Stimulated activated effector memory CD8-positive, alpha-beta T cell treated with anti-CD3 and anti-CD28 coated beads, Interleukin-12 subunit alpha, Interleukin-12 subunit beta, amount 100 ng/mL, for 72 hours (primary cell): ENCODE measurements at regions not wholly inside any gene's neighbourhood (a gene's known extent, or its start where the extent isn't known, plus 50 kb on each side); places are given as distances from the start of the nearest gene placed in this dataset.

Source experiments
- ATAC-seq: fragments of 150-1000 bp; cut with Tn5 transposase; 2 replicates; pipeline ENCODE4 v1.10.0; 2021
- DNase-seq, 2 donors: peaks; one replicate each; pipeline ENCODE4 v3.0.0; 2021 to 2022; ENCODE audit warnings: low spot score in 2 of 2
- H3K27ac Mint-ChIP-seq: one replicate; pipeline ENCODE4 v1.8.0; 2022; ENCODE audit warnings: mild to moderate bottlenecking, mixed read lengths
- H3K36me3 Mint-ChIP-seq: one replicate; pipeline ENCODE4 v1.8.0; 2022; ENCODE audit warnings: mild to moderate bottlenecking, mixed read lengths
- H3K4me1 Mint-ChIP-seq: one replicate; pipeline ENCODE4 v1.8.0; 2022; ENCODE audit warnings: mixed read lengths
- H3K4me3 Mint-ChIP-seq: one replicate; pipeline ENCODE4 v1.8.0; 2022; ENCODE audit warnings: mild to moderate bottlenecking, mixed read lengths
- H3K9me3 Mint-ChIP-seq: one replicate; pipeline ENCODE4 v1.8.0; 2022; ENCODE audit warnings: mixed read lengths

DNA sequence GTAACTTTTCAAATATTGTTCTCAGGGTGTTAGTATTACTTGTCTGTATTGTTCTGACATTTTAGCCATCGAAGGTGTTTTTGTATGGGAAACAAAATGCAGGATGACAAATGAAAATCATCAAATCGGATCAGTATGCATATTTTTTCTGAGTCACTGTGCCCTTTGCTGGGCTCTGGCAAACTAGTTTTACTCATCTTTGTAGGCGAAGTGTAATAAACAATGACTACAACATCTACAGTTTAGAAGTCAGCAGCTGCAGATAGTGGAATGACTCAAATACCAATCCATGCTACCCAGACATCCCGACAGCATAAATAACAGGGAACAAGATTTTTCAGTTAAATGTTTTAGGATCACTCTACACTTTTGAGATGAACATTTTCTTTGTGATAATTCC is 557.3 kb upstream of the TENM3 start:
- Mint-ChIP-seq H3K4me3 (no peak overlapping the region), H3K27ac (no peak overlapping the region), H3K4me1 (no peaks in the 10 kb centered on the region), H3K36me3 (no peaks in the 10 kb centered on the region), H3K9me3 (peaks cover 7% of the 10 kb centered on the region)
- no peak for DNase-seq
- ATAC-seq: no peak

DNA sequence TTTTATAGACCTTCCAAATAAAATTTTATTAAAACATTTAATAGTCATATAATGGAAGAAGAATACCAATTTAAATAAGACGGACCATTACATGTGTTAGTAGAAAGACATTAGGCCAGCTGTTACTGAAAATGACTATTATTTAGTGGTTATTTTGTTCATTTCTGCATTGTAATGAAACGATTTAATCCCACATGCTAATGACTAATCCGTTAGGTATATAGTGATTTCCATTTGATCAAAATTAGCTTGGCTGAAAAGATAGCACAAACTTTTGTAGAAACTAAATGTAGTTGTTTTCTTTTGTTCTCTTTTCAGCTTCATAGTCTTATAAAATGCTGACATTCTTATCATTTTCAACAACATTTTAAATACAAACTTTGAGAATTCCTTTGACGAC is 556.1 kb upstream of the TENM3 start:
- H3K36me3 Mint-ChIP-seq: no peaks in the 10 kb centered on the region
- no peaks in the 10 kb centered on the region for H3K4me1 Mint-ChIP-seq
- peaks cover 7% of the 10 kb centered on the region for H3K9me3 Mint-ChIP-seq
- no peak for DNase-seq
- no peak overlapping the region for H3K27ac Mint-ChIP-seq
- no peak overlapping the region for H3K4me3 Mint-ChIP-seq
- ATAC-seq: no peak

- no peaks in the 10 kb centered on the region for H3K4me1 Mint-ChIP-seq
- DNase-seq (no peak), ATAC-seq (no peak)
- peaks cover 2% of the 10 kb centered on the region for H3K9me3 Mint-ChIP-seq
- H3K27ac Mint-ChIP-seq: no peak overlapping the region
- H3K36me3 Mint-ChIP-seq: no peaks in the 10 kb centered on the region
- H3K4me3 Mint-ChIP-seq: no peak overlapping the region
Observed at GRCh38 chr4:181688432-181688831, 554.8 kb upstream of the TENM3 start.

DNA sequence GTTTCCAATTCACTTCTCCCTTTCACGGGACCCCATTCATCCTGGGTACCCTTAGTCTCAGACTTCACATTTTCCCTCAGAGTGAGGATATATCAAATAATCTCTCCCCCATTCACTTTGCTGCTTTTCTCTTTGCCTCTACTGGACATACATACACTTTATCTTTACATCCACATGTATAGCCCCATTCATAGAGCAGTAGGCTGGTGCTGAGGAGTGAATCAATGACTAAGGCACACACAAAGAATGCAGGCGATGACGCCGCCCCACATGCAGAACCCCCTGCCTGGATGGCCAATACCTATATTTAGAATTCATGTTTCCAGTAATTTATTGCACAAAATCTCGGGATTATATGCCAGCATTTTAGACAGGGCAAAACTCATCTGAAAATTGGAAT is 554.3 kb upstream of the TENM3 start:
- Mint-ChIP-seq H3K36me3 (no peaks in the 10 kb centered on the region), H3K4me1 (no peaks in the 10 kb centered on the region), H3K27ac (no peak overlapping the region), H3K4me3 (no peak overlapping the region), H3K9me3 (peaks cover 2% of the 10 kb centered on the region)
- DNase-seq (no peak), ATAC-seq (no peak)

DNA sequence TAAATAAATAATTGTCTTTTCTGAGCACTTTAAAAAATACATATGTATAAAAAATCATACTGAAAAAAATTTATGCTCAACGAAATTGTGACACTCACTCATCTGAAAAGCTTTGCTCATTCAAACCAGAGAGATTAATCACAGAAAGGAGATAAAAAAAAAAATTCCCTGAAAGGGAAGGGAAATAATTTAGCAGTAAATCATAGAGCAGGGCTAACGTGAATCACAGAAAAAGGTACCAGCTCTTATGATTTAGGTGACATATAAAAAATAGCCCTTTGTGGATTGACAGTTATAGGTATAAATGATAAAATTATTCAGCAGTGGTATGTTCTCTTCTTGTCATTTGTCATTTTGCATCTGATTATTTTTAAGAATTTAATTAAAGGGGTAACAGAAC is 552.7 kb upstream of the TENM3 start:
- H3K4me3 Mint-ChIP-seq: no peak overlapping the region
- ATAC-seq (no peak), DNase-seq (no peak)
- no peaks in the 10 kb centered on the region for H3K36me3 Mint-ChIP-seq
- H3K4me1 Mint-ChIP-seq: no peaks in the 10 kb centered on the region
- H3K9me3 Mint-ChIP-seq: peaks cover 2% of the 10 kb centered on the region
- H3K27ac Mint-ChIP-seq: no peak overlapping the region

DNA sequence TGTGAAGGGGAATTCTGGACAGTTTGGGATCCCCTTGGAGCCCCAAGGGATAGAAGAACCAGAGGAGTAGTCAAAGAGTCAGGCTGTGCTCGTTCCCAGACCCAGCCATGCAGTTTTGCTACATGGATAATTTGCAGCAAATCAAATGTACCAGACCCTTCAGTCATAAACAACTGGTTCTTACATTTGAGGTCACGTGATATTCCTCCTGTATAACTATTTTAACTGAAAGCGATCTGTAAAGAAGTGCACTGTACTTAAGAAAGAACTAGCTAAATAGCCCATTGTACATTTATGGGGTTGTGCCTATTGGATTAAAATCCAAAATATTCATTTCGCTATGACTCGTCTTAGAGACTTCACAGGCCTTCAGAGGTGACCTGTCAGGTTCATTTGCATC is 550.2 kb upstream of the TENM3 start:
- DNase-seq: no peak
- Mint-ChIP-seq H3K4me3 (no peak overlapping the region), H3K36me3 (no peaks in the 10 kb centered on the region), H3K9me3 (no peaks in the 10 kb centered on the region), H3K27ac (no peak overlapping the region), H3K4me1 (no peaks in the 10 kb centered on the region)
- ATAC-seq: no peak

DNA sequence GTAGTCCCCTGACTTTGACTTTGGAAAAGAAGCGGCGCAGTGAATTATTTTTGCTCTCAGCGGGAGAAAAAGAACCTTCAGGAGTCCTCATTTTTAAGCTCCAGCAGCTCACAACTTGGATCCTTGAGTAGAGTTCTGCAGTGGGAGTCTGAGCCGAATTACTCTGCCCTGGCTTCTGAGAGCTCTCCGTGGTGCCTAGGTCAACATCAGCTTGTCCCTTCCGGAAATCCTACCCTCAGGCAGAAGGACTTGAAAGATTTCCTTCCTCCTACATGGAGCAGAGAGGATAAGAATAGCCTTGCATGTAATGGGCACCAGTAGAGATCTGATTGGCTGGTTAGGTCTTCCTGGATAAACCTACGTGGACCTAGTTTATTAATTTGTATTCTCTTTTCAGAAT is 549.7 kb upstream of the TENM3 start:
- Mint-ChIP-seq H3K9me3 (no peaks in the 10 kb centered on the region), H3K4me1 (no peaks in the 10 kb centered on the region), H3K36me3 (no peaks in the 10 kb centered on the region), H3K4me3 (no peak overlapping the region), H3K27ac (no peak overlapping the region)
- no peak for ATAC-seq
- DNase-seq: no peak

DNA sequence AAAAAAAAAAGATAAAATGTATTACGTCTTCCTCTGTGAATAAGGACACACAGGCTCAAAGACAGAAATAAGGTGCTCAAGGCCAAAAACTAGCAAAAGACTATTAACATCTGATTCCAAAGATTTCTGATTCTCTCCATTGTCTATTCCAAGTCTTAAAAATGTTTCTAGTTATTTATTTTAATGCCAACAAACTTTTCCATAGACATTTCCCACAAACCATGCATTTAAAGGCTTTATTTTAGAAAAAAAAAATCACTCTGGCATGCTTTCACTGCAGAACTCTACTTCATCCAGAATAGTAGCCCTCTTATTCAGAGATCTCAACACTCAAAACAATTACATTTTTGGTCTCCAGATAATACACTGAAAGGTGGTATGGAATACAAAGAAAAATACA is 545.0 kb upstream of the TENM3 start:
- ATAC-seq: no peak

DNA sequence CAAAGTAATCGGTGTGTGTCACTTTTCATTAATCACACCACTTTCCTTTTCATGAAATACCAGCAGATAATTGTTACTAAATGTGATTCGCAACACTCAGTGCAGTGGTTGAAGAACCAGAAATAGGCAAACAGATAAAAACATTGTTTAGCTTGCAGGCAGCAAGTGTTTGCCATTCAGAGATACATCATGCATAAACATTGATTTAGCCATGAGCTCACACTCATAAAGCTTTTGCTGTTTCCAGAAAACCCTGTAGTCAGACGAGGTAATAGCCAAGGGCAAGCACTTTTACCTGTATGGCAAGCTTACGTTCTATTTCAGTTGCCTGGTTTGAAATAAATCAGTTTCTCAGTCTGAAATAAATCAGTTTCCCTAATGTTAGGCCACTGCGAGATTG is 542.0 kb upstream of the TENM3 start:
- Mint-ChIP-seq H3K36me3 (no peaks in the 10 kb centered on the region), H3K27ac (no peak overlapping the region), H3K4me1 (no peaks in the 10 kb centered on the region), H3K4me3 (no peak overlapping the region), H3K9me3 (peaks cover 5% of the 10 kb centered on the region)
- ATAC-seq (no peak), DNase-seq (no peak)

More for the DNA sequence above, 545.0 kb upstream of the TENM3 start:
- DNase-seq: no peak
- H3K27ac Mint-ChIP-seq: no peak overlapping the region
- H3K4me3 Mint-ChIP-seq: no peak overlapping the region
- H3K4me1 Mint-ChIP-seq: no peaks in the 10 kb centered on the region
- H3K36me3 Mint-ChIP-seq: no peaks in the 10 kb centered on the region
- H3K9me3 Mint-ChIP-seq: peaks cover 5% of the 10 kb centered on the region

GRCh38 chr4:181701894-181702293 is 541.3 kb upstream of the TENM3 start:
- Mint-ChIP-seq H3K4me3 (no peak overlapping the region), H3K27ac (no peak overlapping the region), H3K36me3 (no peaks in the 10 kb centered on the region), H3K4me1 (no peaks in the 10 kb centered on the region), H3K9me3 (peaks cover 5% of the 10 kb centered on the region)
- DNase-seq (no peak), ATAC-seq (no peak)

- Mint-ChIP-seq H3K4me3 (no peak overlapping the region), H3K27ac (no peak overlapping the region), H3K9me3 (peaks cover 5% of the 10 kb centered on the region), H3K4me1 (no peaks in the 10 kb centered on the region), H3K36me3 (no peaks in the 10 kb centered on the region)
- DNase-seq (no peak), ATAC-seq (no peak)
Observed at GRCh38 chr4:181702864-181703495, 540.2 kb upstream of the TENM3 start.

- Mint-ChIP-seq H3K9me3 (peaks cover 11% of the 10 kb centered on the region), H3K36me3 (no peaks in the 10 kb centered on the region), H3K4me1 (no peaks in the 10 kb centered on the region), H3K27ac (no peak overlapping the region), H3K4me3 (no peak overlapping the region)
- DNase-seq (no peak), ATAC-seq (no peak)
Observed at GRCh38 chr4:181710143-181710542, 533.1 kb upstream of the TENM3 start.

DNA sequence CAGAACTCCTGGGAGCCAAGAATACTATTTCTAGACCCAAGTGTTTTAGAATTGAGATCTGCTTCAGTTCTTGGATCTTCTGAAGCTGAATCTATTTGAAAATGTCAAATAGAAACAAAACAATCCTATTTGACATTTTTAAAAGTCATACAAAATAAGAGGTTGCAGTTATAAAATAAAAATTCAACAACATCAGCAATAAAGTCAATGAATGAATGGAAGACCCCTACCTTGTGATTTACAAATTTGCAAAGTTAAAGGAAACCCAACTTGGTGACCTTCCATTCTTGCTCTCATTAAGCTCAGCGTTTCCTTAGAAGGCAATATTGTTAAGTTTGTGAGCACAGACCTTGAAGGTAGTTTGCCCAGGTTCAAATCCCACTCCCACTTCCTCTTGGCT is 531.8 kb upstream of the TENM3 start:
- no peak overlapping the region for H3K4me3 Mint-ChIP-seq
- H3K27ac Mint-ChIP-seq: no peak overlapping the region
- ATAC-seq (no peak), DNase-seq (no peak)
- H3K36me3 Mint-ChIP-seq: no peaks in the 10 kb centered on the region
- H3K4me1 Mint-ChIP-seq: no peaks in the 10 kb centered on the region
- H3K9me3 Mint-ChIP-seq: peaks cover 11% of the 10 kb centered on the region

DNA sequence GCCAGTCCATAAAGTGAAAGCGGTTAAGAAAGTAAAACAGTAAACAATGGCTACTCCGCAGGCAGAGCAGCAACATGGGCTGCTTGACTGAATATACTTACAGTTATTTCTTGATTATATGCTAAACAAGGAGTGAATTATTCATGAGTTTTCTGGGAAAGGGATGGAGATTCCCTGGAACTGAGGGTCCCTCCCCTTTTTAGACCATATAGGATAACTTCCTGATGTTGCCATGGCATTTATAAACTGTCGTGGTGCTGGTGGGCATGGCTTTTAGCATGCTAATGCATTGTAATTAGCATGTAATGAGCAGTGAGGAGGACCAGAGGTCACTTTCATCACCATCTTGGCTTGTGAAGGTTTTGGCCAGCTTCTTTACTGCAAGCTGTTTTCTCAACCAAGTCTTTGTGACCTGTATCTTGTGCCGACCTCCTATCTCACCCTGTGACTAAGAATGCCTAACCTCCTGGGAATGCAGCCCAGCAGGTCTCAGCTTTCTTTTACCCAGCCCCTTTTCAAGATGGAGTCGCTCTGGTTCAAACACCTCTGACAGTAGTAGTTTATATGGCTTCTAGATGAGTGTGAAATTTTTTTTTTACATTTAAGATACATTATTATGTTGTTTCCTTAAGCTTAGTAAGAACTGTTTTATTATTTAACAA is 514.8 kb upstream of the TENM3 start:
- ATAC-seq (no peak), DNase-seq (no peak)
- no peak overlapping the region for H3K4me3 Mint-ChIP-seq
- H3K4me1 Mint-ChIP-seq: no peaks in the 10 kb centered on the region
- no peaks in the 10 kb centered on the region for H3K36me3 Mint-ChIP-seq
- H3K9me3 Mint-ChIP-seq: peaks cover 6% of the 10 kb centered on the region
- H3K27ac Mint-ChIP-seq: no peak overlapping the region

DNA sequence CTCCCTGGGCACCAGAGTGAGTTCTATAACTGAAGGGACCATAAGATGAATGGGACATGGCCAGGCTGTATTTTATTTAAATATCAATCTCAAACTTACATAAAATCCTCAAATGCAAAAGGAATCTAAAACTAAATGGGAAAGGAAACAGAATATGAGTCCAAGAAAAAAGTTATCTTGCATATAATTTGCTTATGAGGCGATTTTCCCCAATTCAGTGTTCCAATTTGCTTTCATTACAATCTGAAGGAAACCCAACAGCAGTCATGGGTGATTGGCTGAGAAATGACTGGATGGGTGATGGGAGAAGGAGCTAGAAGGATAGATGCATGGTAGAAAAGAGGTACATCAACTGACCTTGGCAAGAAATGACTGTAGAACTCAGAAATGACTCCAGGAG is 511.3 kb upstream of the TENM3 start:
- H3K27ac Mint-ChIP-seq: no peak overlapping the region
- peaks cover 4% of the 10 kb centered on the region for H3K9me3 Mint-ChIP-seq
- H3K4me3 Mint-ChIP-seq: no peak overlapping the region
- no peaks in the 10 kb centered on the region for H3K36me3 Mint-ChIP-seq
- DNase-seq (no peak), ATAC-seq (no peak)
- H3K4me1 Mint-ChIP-seq: no peaks in the 10 kb centered on the region

GRCh38 chr4:181737744-181738143 is 505.5 kb upstream of the TENM3 start:
- no peak overlapping the region for H3K27ac Mint-ChIP-seq
- ATAC-seq: no peak

More at GRCh38 chr4:181737744-181738143, 505.5 kb upstream of the TENM3 start:
- Mint-ChIP-seq H3K36me3 (no peaks in the 10 kb centered on the region), H3K4me3 (no peak overlapping the region), H3K9me3 (peaks cover 3% of the 10 kb centered on the region), H3K4me1 (no peaks in the 10 kb centered on the region)
- DNase-seq: no peak
